T-helper 2 cell treated with Interferon-gamma antibody and Interleukin-4, amounts not matched to agents 5 μg/mL and 100 μg/mL, for 36 hours (primary cell): ENCODE measurements at regions not wholly inside any gene's neighbourhood (a gene's known extent, or its start where the extent isn't known, plus 50 kb on each side); places are given as distances from the start of the nearest gene placed in this dataset.
"Not testable (repeated sequence)": the region's sequence is repeated elsewhere in the genome, so short reads cannot be mapped to it uniquely, and the experiment has no call there.

Source experiments
- DNase-seq: peaks from one replicate; pipeline ENCODE4 v3.0.0; 2021; ENCODE audit warnings: low spot score
- H3K27ac Mint-ChIP-seq: one replicate; pipeline ENCODE4 v1.8.0; 2021; ENCODE audit warnings: mild to moderate bottlenecking, mixed read lengths
- H3K27me3 Mint-ChIP-seq: one replicate; pipeline ENCODE4 v1.8.0; 2021; ENCODE audit warnings: low read depth, mixed read lengths
- H3K36me3 Mint-ChIP-seq: one replicate; pipeline ENCODE4 v1.8.0; 2021; ENCODE audit warnings: low read depth, mixed read lengths
- H3K4me1 Mint-ChIP-seq: one replicate; pipeline ENCODE4 v1.8.0; 2021; ENCODE audit warnings: low read depth, mixed read lengths
- H3K4me3 Mint-ChIP-seq: one replicate; pipeline ENCODE4 v1.8.0; 2022; ENCODE audit warnings: mild to moderate bottlenecking, moderate library complexity, mixed read lengths
- H3K9me3 Mint-ChIP-seq: one replicate; pipeline ENCODE4 v1.8.0; 2021; ENCODE audit warnings: mixed read lengths

GRCh38 chr2:48203668-48204067, 110.8 kb upstream of the FOXN2 start:
- no peaks in the 10 kb centered on the region for H3K36me3 Mint-ChIP-seq
- no peaks in the 10 kb centered on the region for H3K9me3 Mint-ChIP-seq
- H3K4me3 Mint-ChIP-seq, result no peak overlapping the region
- peaks cover 2% of the 10 kb centered on the region for H3K4me1 Mint-ChIP-seq
- H3K27ac Mint-ChIP-seq, result no peak overlapping the region
- no peak for DNase-seq
- H3K27me3 Mint-ChIP-seq, result peaks cover 2% of the 10 kb centered on the region

DNA sequence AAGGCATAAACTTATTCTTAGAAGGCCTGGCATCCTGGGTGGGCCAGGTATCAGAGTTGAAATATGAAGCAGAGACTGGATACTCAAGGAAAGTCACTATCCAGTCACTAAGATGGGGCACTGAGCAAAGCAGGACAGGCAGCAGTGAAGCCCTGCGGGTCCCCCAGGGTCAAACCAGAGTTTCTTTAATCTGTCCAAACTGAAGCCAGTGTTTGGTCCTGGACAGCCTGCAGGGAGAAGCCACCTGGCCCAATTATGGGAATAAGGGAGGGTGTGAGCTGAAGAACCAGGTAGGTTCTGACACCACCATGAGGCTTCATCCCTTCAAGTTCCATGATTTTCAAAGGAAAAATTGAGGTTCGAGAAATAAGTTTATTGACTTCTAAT, 109.7 kb upstream of the FOXN2 start:
- H3K27ac Mint-ChIP-seq, result no peak overlapping the region
- H3K36me3 Mint-ChIP-seq, result no peaks in the 10 kb centered on the region
- no peak for DNase-seq
- peaks cover 3% of the 10 kb centered on the region for H3K4me1 Mint-ChIP-seq
- H3K27me3 Mint-ChIP-seq, result peaks cover 3% of the 10 kb centered on the region
- no peaks in the 10 kb centered on the region for H3K9me3 Mint-ChIP-seq
- no peak overlapping the region for H3K4me3 Mint-ChIP-seq

DNA sequence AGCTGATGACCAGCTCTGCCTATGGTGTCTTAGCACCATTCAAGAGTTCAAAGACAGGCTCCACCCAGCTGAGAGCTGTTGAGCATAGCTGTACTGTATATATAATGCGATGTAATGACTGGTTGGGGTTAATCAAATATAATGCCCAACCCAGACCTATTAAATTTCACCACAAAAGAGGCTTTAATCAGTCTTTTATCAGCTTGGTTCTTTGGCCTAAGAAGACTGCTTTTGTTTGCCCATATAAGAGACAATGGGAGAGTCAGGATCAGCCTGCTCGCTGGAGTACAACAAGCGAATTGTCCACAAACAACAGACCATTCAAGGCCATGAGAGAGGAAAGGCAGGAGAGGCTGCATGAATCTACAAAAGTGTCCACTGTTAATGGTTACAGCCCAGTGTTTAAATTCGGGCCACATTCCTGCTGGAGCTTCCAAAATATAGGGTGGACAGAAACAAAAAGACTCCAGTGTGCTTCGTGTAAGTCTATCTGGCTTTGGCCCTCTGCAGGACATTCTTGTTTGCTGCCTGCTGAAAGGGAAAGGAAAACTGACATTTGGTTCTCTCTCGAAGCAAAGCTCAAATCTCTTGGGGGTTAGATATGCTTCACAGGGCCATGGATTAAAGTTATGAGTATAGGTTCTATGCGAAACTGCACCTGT, 109.2 kb upstream of the FOXN2 start:
- Mint-ChIP-seq H3K4me3 (no peak overlapping the region), H3K27me3 (peaks cover 3% of the 10 kb centered on the region), H3K9me3 (no peaks in the 10 kb centered on the region), H3K27ac (no peak overlapping the region), H3K4me1 (peaks cover 3% of the 10 kb centered on the region), H3K36me3 (no peaks in the 10 kb centered on the region)
- no peak for DNase-seq

DNA sequence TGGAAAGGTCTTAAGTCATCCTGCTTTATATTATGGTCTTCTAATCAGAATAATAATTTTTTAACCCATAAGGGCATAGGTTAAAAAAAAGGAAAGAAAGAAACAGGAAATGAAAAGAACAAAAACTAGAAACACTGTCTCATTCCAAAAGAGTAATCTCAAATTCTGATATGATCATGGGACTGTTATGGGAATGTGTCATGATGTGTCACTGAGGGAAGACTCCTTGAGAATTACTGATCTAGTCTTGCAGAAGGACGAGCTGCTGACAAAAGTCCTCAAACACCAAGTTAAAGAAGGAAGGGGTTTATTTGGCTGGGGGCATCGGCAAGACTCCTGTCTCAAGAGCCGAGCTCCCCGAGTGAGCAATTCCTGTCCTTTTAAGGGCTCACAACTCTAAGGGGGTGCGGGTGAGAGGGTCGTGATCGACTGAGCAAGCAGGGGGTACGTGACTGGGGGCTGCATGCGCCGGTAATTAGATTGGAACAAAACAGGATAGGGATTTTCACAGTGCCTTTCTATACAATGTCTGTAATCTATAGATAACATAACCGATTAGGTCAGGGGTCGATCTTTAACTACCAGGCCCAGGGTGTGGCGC, 108.3 kb upstream of the FOXN2 start:
- not testable (repeated sequence) for H3K27ac Mint-ChIP-seq, H3K27me3 Mint-ChIP-seq, H3K4me1 Mint-ChIP-seq, H3K4me3 Mint-ChIP-seq, H3K9me3 Mint-ChIP-seq, DNase-seq, H3K36me3 Mint-ChIP-seq

GRCh38 chr2:48207201-48207641, 107.3 kb upstream of the FOXN2 start:
- no peaks in the 10 kb centered on the region for H3K9me3 Mint-ChIP-seq
- no peaks in the 10 kb centered on the region for H3K36me3 Mint-ChIP-seq
- peaks cover 3% of the 10 kb centered on the region for H3K4me1 Mint-ChIP-seq
- H3K4me3 Mint-ChIP-seq, result no peak overlapping the region
- H3K27ac Mint-ChIP-seq, result no peak overlapping the region
- DNase-seq, result no peak
- peaks cover 3% of the 10 kb centered on the region for H3K27me3 Mint-ChIP-seq

GRCh38 chr2:48207851-48208250, 106.6 kb upstream of the FOXN2 start:
- DNase-seq, result no peak
- no peaks in the 10 kb centered on the region for H3K9me3 Mint-ChIP-seq
- no peaks in the 10 kb centered on the region for H3K36me3 Mint-ChIP-seq
- H3K27me3 Mint-ChIP-seq, result peaks cover 3% of the 10 kb centered on the region
- no peak overlapping the region for H3K4me3 Mint-ChIP-seq
- H3K27ac Mint-ChIP-seq, result no peak overlapping the region
- H3K4me1 Mint-ChIP-seq, result peaks cover 3% of the 10 kb centered on the region

GRCh38 chr2:48209214-48209885, 105.1 kb upstream of the FOXN2 start:
- no peaks in the 10 kb centered on the region for H3K36me3 Mint-ChIP-seq
- no peak overlapping the region for H3K4me3 Mint-ChIP-seq
- no peak for DNase-seq
- H3K27ac Mint-ChIP-seq, result no peak overlapping the region
- no peaks in the 10 kb centered on the region for H3K9me3 Mint-ChIP-seq
- H3K27me3 Mint-ChIP-seq, result peaks cover 3% of the 10 kb centered on the region
- H3K4me1 Mint-ChIP-seq, result peaks cover 3% of the 10 kb centered on the region

- H3K36me3 Mint-ChIP-seq, result no peaks in the 10 kb centered on the region
- peaks cover 3% of the 10 kb centered on the region for H3K27me3 Mint-ChIP-seq
- peaks cover 3% of the 10 kb centered on the region for H3K4me1 Mint-ChIP-seq
- no peak overlapping the region for H3K4me3 Mint-ChIP-seq
- H3K27ac Mint-ChIP-seq, result no peak overlapping the region
- no peaks in the 10 kb centered on the region for H3K9me3 Mint-ChIP-seq
- DNase-seq, result no peak
Observed at GRCh38 chr2:48210189-48210588, 104.3 kb upstream of the FOXN2 start.

DNA sequence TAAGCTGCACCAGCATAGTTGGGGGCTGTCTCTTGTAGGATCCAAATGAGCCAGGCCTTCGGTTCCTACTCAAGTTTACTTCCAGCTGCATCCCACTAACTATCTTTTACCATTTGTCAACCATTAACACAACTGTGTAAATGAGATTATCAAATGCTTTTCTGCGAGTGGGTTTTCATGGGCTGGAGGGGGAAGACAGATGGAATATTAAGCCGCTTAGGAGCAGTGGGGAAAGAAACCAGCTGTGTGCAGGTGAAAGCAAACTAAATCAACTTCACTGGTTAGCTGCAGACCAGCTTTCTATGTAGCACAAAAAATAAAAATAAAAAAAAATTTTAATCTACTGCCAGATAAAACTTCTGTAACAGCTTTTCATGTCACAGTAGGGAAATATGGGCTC, 100.8 kb upstream of the FOXN2 start:
- H3K36me3 Mint-ChIP-seq, result peaks cover 2% of the 10 kb centered on the region
- no peaks in the 10 kb centered on the region for H3K9me3 Mint-ChIP-seq
- peaks cover 1% of the 10 kb centered on the region for H3K4me1 Mint-ChIP-seq
- peaks cover 7% of the 10 kb centered on the region for H3K27me3 Mint-ChIP-seq
- DNase-seq, result no peak
- H3K4me3 Mint-ChIP-seq, result no peak overlapping the region
- H3K27ac Mint-ChIP-seq, result no peak overlapping the region

GRCh38 chr2:48218169-48218568, 96.3 kb upstream of the FOXN2 start:
- Mint-ChIP-seq H3K36me3 (peaks cover 2% of the 10 kb centered on the region), H3K9me3 (no peaks in the 10 kb centered on the region), H3K27ac (no peak overlapping the region), H3K4me3 (no peak overlapping the region), H3K27me3 (peaks cover 5% of the 10 kb centered on the region), H3K4me1 (no peaks in the 10 kb centered on the region)
- no peak for DNase-seq

DNA sequence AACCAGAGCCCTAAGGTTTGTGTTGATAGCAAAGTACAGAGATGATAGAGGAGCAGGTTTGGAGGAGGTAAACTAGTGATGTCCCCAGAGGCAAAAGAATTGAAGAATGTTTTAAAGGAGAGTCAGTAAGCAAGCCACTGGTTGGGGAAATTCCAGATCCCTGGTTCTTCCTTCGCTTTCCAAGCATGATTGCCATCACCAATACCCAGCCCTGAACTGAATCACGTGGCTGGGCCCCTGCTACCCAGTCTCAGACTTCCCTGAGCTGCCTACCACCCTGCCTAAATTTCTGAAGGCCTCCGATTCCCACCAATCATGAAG, 95.3 kb upstream of the FOXN2 start:
- Mint-ChIP-seq H3K27ac (no peak overlapping the region), H3K4me1 (no peaks in the 10 kb centered on the region), H3K4me3 (no peak overlapping the region)

GRCh38 chr2:48219555-48220436, 94.7 kb upstream of the FOXN2 start:
- peaks cover 5% of the 10 kb centered on the region for H3K27me3 Mint-ChIP-seq
- no peak overlapping the region for H3K27ac Mint-ChIP-seq
- peaks cover 2% of the 10 kb centered on the region for H3K36me3 Mint-ChIP-seq
- H3K4me3 Mint-ChIP-seq, result no peak overlapping the region
- no peaks in the 10 kb centered on the region for H3K4me1 Mint-ChIP-seq
- H3K9me3 Mint-ChIP-seq, result no peaks in the 10 kb centered on the region
- DNase-seq, result no peak

More for the DNA sequence above, 95.3 kb upstream of the FOXN2 start:
- DNase-seq, result no peak
- Mint-ChIP-seq H3K27me3 (peaks cover 5% of the 10 kb centered on the region), H3K9me3 (no peaks in the 10 kb centered on the region), H3K36me3 (peaks cover 2% of the 10 kb centered on the region)

GRCh38 chr2:48220501-48220900, 94.0 kb upstream of the FOXN2 start:
- peaks cover 2% of the 10 kb centered on the region for H3K36me3 Mint-ChIP-seq
- no peak overlapping the region for H3K4me3 Mint-ChIP-seq
- DNase-seq, result no peak

More at GRCh38 chr2:48220501-48220900, 94.0 kb upstream of the FOXN2 start:
- Mint-ChIP-seq H3K27ac (no peak overlapping the region), H3K27me3 (peaks cover 8% of the 10 kb centered on the region), H3K9me3 (no peaks in the 10 kb centered on the region), H3K4me1 (no peaks in the 10 kb centered on the region)
